Fibroblast of lung (primary cell): ENCODE measurements at regions not wholly inside any gene's neighbourhood (a gene's known extent, or its start where the extent isn't known, plus 50 kb on each side); places are given as distances from the start of the nearest gene placed in this dataset.

Experiments used
- DNase-seq, 2 donors: peaks; one replicate each; pipeline versions ENCODE4 v3.0.0 to v3.0.0-alpha.2; 2010; ENCODE audit warnings: low read depth in 2 of 2
- H2AFZ ChIP-seq: 2 replicates; pipeline ENCODE4 v1.5.1; 2012; ENCODE audit warnings: low read length, control low read depth, inconsistent platforms
- H3K27ac ChIP-seq: 2 replicates; pipeline ENCODE4 v1.5.1; 2011; ENCODE audit warnings: low read length, control low read depth; ENCODE audit not compliant: insufficient read depth
- H3K27me3 ChIP-seq: 2 replicates; pipeline ENCODE4 v1.5.1; 2011; ENCODE audit warnings: mild to moderate bottlenecking, low read length; ENCODE audit not compliant: control insufficient read depth, insufficient read depth
- H3K36me3 ChIP-seq: 2 replicates; pipeline ENCODE4 v1.5.1; 2011; ENCODE audit warnings: low read length; ENCODE audit not compliant: control insufficient read depth, insufficient read depth
- H3K4me1 ChIP-seq: 2 replicates; pipeline ENCODE4 v1.5.1; 2011; ENCODE audit warnings: low read length; ENCODE audit not compliant: control insufficient read depth, insufficient read depth; ENCODE audit errors: extremely low read depth
- H3K4me2 ChIP-seq: 2 replicates; pipeline ENCODE4 v1.5.1; 2011; ENCODE audit warnings: low read length, control low read depth; ENCODE audit not compliant: insufficient read depth; ENCODE audit errors: extremely low read depth
- H3K4me3 ChIP-seq, 4 experiments: fragments of 200-600 bp in 1 of 4; sonication (generic) in 1 of 4; replicated peaks in 1 of 4; 2 replicates each; pipeline ENCODE4 v1.5.1; 2011 to 2016; ENCODE audit warnings: low read length in 4 of 4, low read depth in 3 of 4, mild to moderate bottlenecking in 3 of 4, control low read depth in 2 of 4, inconsistent platforms in 1 of 4, mixed read lengths in 1 of 4; ENCODE audit not compliant: insufficient read depth in 1 of 4; ENCODE audit errors: control extremely low read depth in 1 of 4
- H3K79me2 ChIP-seq: 2 replicates; pipeline ENCODE4 v1.5.1; 2012; ENCODE audit warnings: mild to moderate bottlenecking, low read length, inconsistent platforms; ENCODE audit not compliant: control insufficient read depth, insufficient read depth
- H3K9ac ChIP-seq: 2 replicates; pipeline ENCODE4 v1.5.1; 2011; ENCODE audit warnings: mild to moderate bottlenecking, low read length, control low read depth; ENCODE audit not compliant: insufficient read depth
- H3K9me3 ChIP-seq: 2 replicates; pipeline ENCODE4 v1.5.1; 2012; ENCODE audit warnings: low read depth, low read length; ENCODE audit not compliant: control insufficient read depth, insufficient read depth
- H4K20me1 ChIP-seq: 2 replicates; pipeline ENCODE4 v1.5.1; 2011; ENCODE audit warnings: low read length; ENCODE audit not compliant: control insufficient read depth, insufficient read depth; ENCODE audit errors: extremely low read depth
- EZH2 ChIP-seq: IDR thresholded peaks from 2 replicates; pipeline ENCODE4 v1.5.1; 2012; ENCODE audit warnings: low read length, control low read depth, mild to moderate bottlenecking; ENCODE audit errors: missing control alignments
- TF ChIP-seq, protein P1 (sequence below), 2 donors: IDR thresholded peaks in 1 of 2; conservative IDR thresholded peaks in 1 of 2; 1 replicate in 1 of 2; 2 replicates in 1 of 2; pipeline ENCODE4 v1.5.1; 2011 to 2012; ENCODE audit warnings: low read length in 2 of 2, control low read depth in 1 of 2, inconsistent platforms in 1 of 2, low read depth in 1 of 2, mild to moderate bottlenecking in 1 of 2

- no peaks in the 10 kb centered on the region for H3K9me3 ChIP-seq
- H3K27ac ChIP-seq: no peak overlapping the region
- H3K4me3 ChIP-seq: no peak overlapping the region
- no peaks in the 10 kb centered on the region for H3K4me1 ChIP-seq
- DNase-seq: no peak
- no peaks in the 10 kb centered on the region for H3K79me2 ChIP-seq
- H3K4me2 ChIP-seq: no peak overlapping the region
- TF ChIP-seq, protein P1, sequence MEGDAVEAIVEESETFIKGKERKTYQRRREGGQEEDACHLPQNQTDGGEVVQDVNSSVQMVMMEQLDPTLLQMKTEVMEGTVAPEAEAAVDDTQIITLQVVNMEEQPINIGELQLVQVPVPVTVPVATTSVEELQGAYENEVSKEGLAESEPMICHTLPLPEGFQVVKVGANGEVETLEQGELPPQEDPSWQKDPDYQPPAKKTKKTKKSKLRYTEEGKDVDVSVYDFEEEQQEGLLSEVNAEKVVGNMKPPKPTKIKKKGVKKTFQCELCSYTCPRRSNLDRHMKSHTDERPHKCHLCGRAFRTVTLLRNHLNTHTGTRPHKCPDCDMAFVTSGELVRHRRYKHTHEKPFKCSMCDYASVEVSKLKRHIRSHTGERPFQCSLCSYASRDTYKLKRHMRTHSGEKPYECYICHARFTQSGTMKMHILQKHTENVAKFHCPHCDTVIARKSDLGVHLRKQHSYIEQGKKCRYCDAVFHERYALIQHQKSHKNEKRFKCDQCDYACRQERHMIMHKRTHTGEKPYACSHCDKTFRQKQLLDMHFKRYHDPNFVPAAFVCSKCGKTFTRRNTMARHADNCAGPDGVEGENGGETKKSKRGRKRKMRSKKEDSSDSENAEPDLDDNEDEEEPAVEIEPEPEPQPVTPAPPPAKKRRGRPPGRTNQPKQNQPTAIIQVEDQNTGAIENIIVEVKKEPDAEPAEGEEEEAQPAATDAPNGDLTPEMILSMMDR (conservative IDR thresholded peaks at IDR 0.05 in 1 of 2, IDR thresholded peaks at IDR 0.05 in 1 of 2; ENCODE audit: low read depth in 1 of 2, low read length in 2 of 2): no peak
- TF ChIP-seq EZH2: no peak
- H3K27me3 ChIP-seq: no peaks in the 10 kb centered on the region
- H2AFZ ChIP-seq: no peak overlapping the region
- no peak overlapping the region for H3K9ac ChIP-seq
- no peaks in the 10 kb centered on the region for H4K20me1 ChIP-seq
- H3K36me3 ChIP-seq: no peaks in the 10 kb centered on the region
These were observed 377.3 kb downstream of the SETD4 start for GRCh38 chr21:35682904-35683549.

DNA sequence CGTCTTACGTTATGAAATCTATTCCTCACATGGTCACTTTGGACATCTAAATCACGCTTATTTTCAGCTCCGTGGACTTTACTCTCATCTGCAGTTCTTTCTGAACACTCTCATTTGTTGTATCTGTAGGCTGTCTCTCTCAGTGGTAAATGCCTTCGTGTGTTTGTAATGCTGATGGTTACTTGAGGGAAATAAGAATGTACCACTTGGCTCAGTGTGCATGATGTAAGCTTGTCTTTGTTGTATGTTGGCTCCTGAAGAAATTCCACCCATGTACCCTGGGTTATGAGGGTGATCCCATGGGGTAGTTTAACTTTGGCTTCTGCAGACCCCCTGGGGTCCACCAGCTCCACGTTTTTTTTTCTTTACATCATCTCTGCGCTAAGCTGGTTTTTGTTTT is 378.4 kb downstream of the SETD4 start:
- H3K9me3 ChIP-seq: no peaks in the 10 kb centered on the region
- H3K79me2 ChIP-seq: no peaks in the 10 kb centered on the region
- H3K27me3 ChIP-seq: no peaks in the 10 kb centered on the region
- DNase-seq: peak in 1 of 2 donors; percentile 30
- no peaks in the 10 kb centered on the region for H3K36me3 ChIP-seq
- no peak overlapping the region for H3K27ac ChIP-seq
- H3K4me2 ChIP-seq: no peak overlapping the region
- no peak overlapping the region for H2AFZ ChIP-seq
- no peaks in the 10 kb centered on the region for H3K4me1 ChIP-seq
- TF ChIP-seq, protein P1 (conservative IDR thresholded peaks at IDR 0.05 in 1 of 2, IDR thresholded peaks at IDR 0.05 in 1 of 2; ENCODE audit: low read depth in 1 of 2, low read length in 2 of 2): no peak
- no peak for TF ChIP-seq EZH2
- no peak overlapping the region for H3K9ac ChIP-seq
- no peaks in the 10 kb centered on the region for H4K20me1 ChIP-seq
- no peak overlapping the region for H3K4me3 ChIP-seq

GRCh38 chr21:35679076-35679475 is 381.2 kb downstream of the SETD4 start:
- no peaks in the 10 kb centered on the region for H3K27me3 ChIP-seq
- TF ChIP-seq, protein P1 (conservative IDR thresholded peaks at IDR 0.05 in 1 of 2, IDR thresholded peaks at IDR 0.05 in 1 of 2; ENCODE audit: low read depth in 1 of 2, low read length in 2 of 2): no peak
- TF ChIP-seq EZH2: no peak
- H3K4me3 ChIP-seq: no peak overlapping the region
- no peak for DNase-seq
- H3K4me2 ChIP-seq: no peak overlapping the region
- no peaks in the 10 kb centered on the region for H4K20me1 ChIP-seq
- H3K27ac ChIP-seq: no peak overlapping the region
- H3K9me3 ChIP-seq: no peaks in the 10 kb centered on the region
- no peaks in the 10 kb centered on the region for H3K79me2 ChIP-seq
- no peak overlapping the region for H3K9ac ChIP-seq
- no peak overlapping the region for H2AFZ ChIP-seq
- H3K36me3 ChIP-seq: no peaks in the 10 kb centered on the region
- H3K4me1 ChIP-seq: no peaks in the 10 kb centered on the region
